ENCODE measurements at regions not wholly inside any gene's neighbourhood (a gene's known extent, or its start where the extent isn't known, plus 50 kb on each side); places are given as distances from the start of the nearest gene placed in this dataset.

- peaks cover under 1% of the 10 kb centered on the region for H3K27me3 ChIP-seq (replicated peaks; ENCODE audit: insufficient read depth)
- intact Hi-C loops (cut with DNase I): no loop called here
- no peak overlapping the region for H3K4me3 ChIP-seq
- H3K4me1 ChIP-seq (replicated peaks): no peaks in the 10 kb centered on the region
- H3K27ac ChIP-seq: no peak overlapping the region
- no peak for TF ChIP-seq POLR2A (IDR thresholded peaks at IDR 0.05)
- TF ChIP-seq CTCF (IDR thresholded peaks at IDR 0.05): no peak
- no peak for TF ChIP-seq POLR2AphosphoS5 (IDR thresholded peaks at IDR 0.05)
- DNase-seq (ENCODE audit: low spot score): no peak
- H3K9me3 ChIP-seq: no peaks in the 10 kb centered on the region
- no peaks in the 10 kb centered on the region for H3K36me3 ChIP-seq
- 60% methylated on average over 6 of the region's 6 CpGs for WGBS
Observed at GRCh38 chr2:129754831-129755230, 224.6 kb upstream of the RAB6C start.

- Histone ChIP-seq H3K27me3 (replicated peaks; ENCODE audit: insufficient read depth) (no peaks in the 10 kb centered on the region), H3K9me3 (no peaks in the 10 kb centered on the region), H3K4me3 (no peak overlapping the region), H3K36me3 (no peaks in the 10 kb centered on the region), H3K4me1 (replicated peaks) (no peaks in the 10 kb centered on the region), H3K27ac (no peak overlapping the region)
- WGBS: 95% methylated on average over 7 of the region's 7 CpGs
- no peak for TF ChIP-seq POLR2AphosphoS5 (IDR thresholded peaks at IDR 0.05)
- TF ChIP-seq CTCF (IDR thresholded peaks at IDR 0.05): no peak
- TF ChIP-seq POLR2A (IDR thresholded peaks at IDR 0.05): no peak
- no peak for DNase-seq (ENCODE audit: low spot score)
- intact Hi-C loops (cut with DNase I): no loop called here
Observed at GRCh38 chr2:129755786-129756185, 223.7 kb upstream of the RAB6C start.

- Histone ChIP-seq H3K27ac (no peak overlapping the region), H3K36me3 (no peaks in the 10 kb centered on the region), H3K4me1 (replicated peaks) (no peaks in the 10 kb centered on the region), H3K4me3 (no peak overlapping the region), H3K27me3 (replicated peaks; ENCODE audit: insufficient read depth) (no peaks in the 10 kb centered on the region), H3K9me3 (no peaks in the 10 kb centered on the region)
- no peak for DNase-seq (ENCODE audit: low spot score)
- TF ChIP-seq POLR2A (IDR thresholded peaks at IDR 0.05): no peak
- TF ChIP-seq POLR2AphosphoS5 (IDR thresholded peaks at IDR 0.05): no peak
- no peak for TF ChIP-seq CTCF (IDR thresholded peaks at IDR 0.05)
- 93% methylated on average over 7 of the region's 7 CpGs for WGBS
- intact Hi-C loops (cut with DNase I): no loop called here
Observed at GRCh38 chr2:129756276-129756675, 223.2 kb upstream of the RAB6C start.

- 97% methylated on average over 9 of the region's 9 CpGs for WGBS
Observed at GRCh38 chr2:129757366-129757914, 222.0 kb upstream of the RAB6C start.

More at GRCh38 chr2:129757366-129757914, 222.0 kb upstream of the RAB6C start:
- H3K4me1 ChIP-seq (replicated peaks): no peaks in the 10 kb centered on the region
- TF ChIP-seq POLR2A (IDR thresholded peaks at IDR 0.05): no peak
- no peak for TF ChIP-seq CTCF (IDR thresholded peaks at IDR 0.05)
- TF ChIP-seq POLR2AphosphoS5 (IDR thresholded peaks at IDR 0.05): no peak
- no peaks in the 10 kb centered on the region for H3K36me3 ChIP-seq
- DNase-seq (ENCODE audit: low spot score): no peak
- H3K4me3 ChIP-seq: no peak overlapping the region
- H3K27me3 ChIP-seq (replicated peaks; ENCODE audit: insufficient read depth): no peaks in the 10 kb centered on the region
- H3K9me3 ChIP-seq: no peaks in the 10 kb centered on the region
- intact Hi-C loops (cut with DNase I): no loop called here
- no peak overlapping the region for H3K27ac ChIP-seq

Data from prostate gland (tissue), 2 donors.